ENCODE measurements at regions not wholly inside any gene's neighbourhood (a gene's known extent, or its start where the extent isn't known, plus 50 kb on each side); places are given as distances from the start of the nearest gene placed in this dataset.

DNA sequence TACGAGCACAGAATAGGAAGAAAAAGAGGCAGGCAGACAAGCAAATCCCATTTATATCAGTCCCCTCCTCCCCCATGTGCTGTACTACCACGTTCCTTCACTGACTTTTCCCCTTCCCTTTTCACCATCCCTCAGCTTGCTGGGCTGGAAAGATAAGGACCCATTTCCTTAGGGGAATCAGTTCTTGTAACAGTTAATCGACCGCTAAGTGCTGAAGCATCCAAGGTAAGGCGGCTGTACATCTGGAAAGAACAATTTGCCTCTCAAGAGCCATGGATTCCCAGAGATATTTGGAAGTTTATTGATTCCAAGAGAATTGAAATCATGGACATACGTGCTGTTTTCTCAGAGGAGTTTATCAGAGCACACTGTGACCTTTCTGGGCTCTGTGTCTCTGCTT is 1688.0 kb downstream of the STIM2 start:
- DNase-seq (ENCODE audit: extremely low spot score), result no peak
- ChIA-PET CTCF (no interaction called here), POLR2A (no interaction called here)
- TF ChIP-seq SUZ12 (IDR thresholded peaks at IDR 0.05), result no peak
- no peak for TF ChIP-seq HDGF (IDR thresholded peaks at IDR 0.05; ENCODE audit: borderline replicate concordance)
- no peak for TF ChIP-seq BHLHE40 (IDR thresholded peaks at IDR 0.05; ENCODE audit: borderline replicate concordance)
- TF ChIP-seq L3MBTL2 (conservative IDR thresholded peaks at IDR 0.05), result no peak
- TF ChIP-seq SP1 (IDR thresholded peaks at IDR 0.05), result no peak
- no peak for TF ChIP-seq TARDBP (IDR thresholded peaks at IDR 0.05)
- no peak for TF ChIP-seq FOXM1 (IDR thresholded peaks at IDR 0.05; ENCODE audit: borderline replicate concordance)
- no peak for TF ChIP-seq CTBP1 (IDR thresholded peaks at IDR 0.05; ENCODE audit: borderline replicate concordance)
- no peak for TF ChIP-seq NFRKB (IDR thresholded peaks at IDR 0.05)
- TF ChIP-seq ZNF384 (IDR thresholded peaks at IDR 0.05), result no peak
- TF ChIP-seq ARNT (IDR thresholded peaks at IDR 0.05), result no peak
- TF ChIP-seq, protein P1, sequence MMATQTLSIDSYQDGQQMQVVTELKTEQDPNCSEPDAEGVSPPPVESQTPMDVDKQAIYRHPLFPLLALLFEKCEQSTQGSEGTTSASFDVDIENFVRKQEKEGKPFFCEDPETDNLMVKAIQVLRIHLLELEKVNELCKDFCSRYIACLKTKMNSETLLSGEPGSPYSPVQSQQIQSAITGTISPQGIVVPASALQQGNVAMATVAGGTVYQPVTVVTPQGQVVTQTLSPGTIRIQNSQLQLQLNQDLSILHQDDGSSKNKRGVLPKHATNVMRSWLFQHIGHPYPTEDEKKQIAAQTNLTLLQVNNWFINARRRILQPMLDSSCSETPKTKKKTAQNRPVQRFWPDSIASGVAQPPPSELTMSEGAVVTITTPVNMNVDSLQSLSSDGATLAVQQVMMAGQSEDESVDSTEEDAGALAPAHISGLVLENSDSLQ (IDR thresholded peaks at IDR 0.05), result no peak
- no peak for TF ChIP-seq FOXA1 (IDR thresholded peaks at IDR 0.05)
- no peak for TF ChIP-seq FOXK2 (IDR thresholded peaks at IDR 0.05)
- TF ChIP-seq ELF4 (IDR thresholded peaks at IDR 0.05), result no peak

GRCh38 chr4:28555866-28556265 is 1695.2 kb downstream of the STIM2 start:
- no peak for DNase-seq (ENCODE audit: extremely low spot score)
- no peak for TF ChIP-seq ZNF384 (IDR thresholded peaks at IDR 0.05)
- TF ChIP-seq SUZ12 (IDR thresholded peaks at IDR 0.05), result no peak
- no peak for TF ChIP-seq FOXK2 (IDR thresholded peaks at IDR 0.05)
- no peak for TF ChIP-seq NFRKB (IDR thresholded peaks at IDR 0.05)
- no peak for TF ChIP-seq LEF1 (IDR thresholded peaks at IDR 0.05; ENCODE audit: borderline replicate concordance)
- no peak for TF ChIP-seq ELF4 (IDR thresholded peaks at IDR 0.05)
- no peak for TF ChIP-seq FOXM1 (IDR thresholded peaks at IDR 0.05; ENCODE audit: borderline replicate concordance)
- no peak for TF ChIP-seq FOXA1 (IDR thresholded peaks at IDR 0.05)
- TF ChIP-seq ARNT (IDR thresholded peaks at IDR 0.05), result no peak
- no peak for TF ChIP-seq L3MBTL2 (conservative IDR thresholded peaks at IDR 0.05)
- no peak for TF ChIP-seq HDGF (IDR thresholded peaks at IDR 0.05; ENCODE audit: borderline replicate concordance)
- TF ChIP-seq BHLHE40 (IDR thresholded peaks at IDR 0.05; ENCODE audit: borderline replicate concordance), result no peak
- TF ChIP-seq, protein P1 (IDR thresholded peaks at IDR 0.05), result no peak
- no peak for TF ChIP-seq TARDBP (IDR thresholded peaks at IDR 0.05)
- TF ChIP-seq SP1 (IDR thresholded peaks at IDR 0.05), result no peak
- TF ChIP-seq CTBP1 (IDR thresholded peaks at IDR 0.05; ENCODE audit: borderline replicate concordance), result no peak
- POLR2A ChIA-PET, result no interaction called here
- CTCF ChIA-PET, result no interaction called here

GRCh38 chr4:28557755-28558154 is 1697.1 kb downstream of the STIM2 start:
- CTCF ChIA-PET, result no interaction called here
- POLR2A ChIA-PET, result no interaction called here
- no peak for TF ChIP-seq FOXK2 (IDR thresholded peaks at IDR 0.05)
- TF ChIP-seq SP1 (IDR thresholded peaks at IDR 0.05), result no peak
- no peak for TF ChIP-seq FOXM1 (IDR thresholded peaks at IDR 0.05; ENCODE audit: borderline replicate concordance)
- no peak for TF ChIP-seq FOXA1 (IDR thresholded peaks at IDR 0.05)
- no peak for TF ChIP-seq BHLHE40 (IDR thresholded peaks at IDR 0.05; ENCODE audit: borderline replicate concordance)
- TF ChIP-seq HDGF (IDR thresholded peaks at IDR 0.05; ENCODE audit: borderline replicate concordance), result no peak
- TF ChIP-seq SUZ12 (IDR thresholded peaks at IDR 0.05), result no peak
- TF ChIP-seq L3MBTL2 (conservative IDR thresholded peaks at IDR 0.05), result no peak
- no peak for TF ChIP-seq ZNF384 (IDR thresholded peaks at IDR 0.05)
- TF ChIP-seq NFRKB (IDR thresholded peaks at IDR 0.05), result no peak
- TF ChIP-seq ELF4 (IDR thresholded peaks at IDR 0.05), result no peak
- TF ChIP-seq, protein P1 (IDR thresholded peaks at IDR 0.05), result no peak
- TF ChIP-seq LEF1 (IDR thresholded peaks at IDR 0.05; ENCODE audit: borderline replicate concordance), result no peak
- no peak for TF ChIP-seq TARDBP (IDR thresholded peaks at IDR 0.05)
- no peak for TF ChIP-seq ARNT (IDR thresholded peaks at IDR 0.05)
- no peak for TF ChIP-seq CTBP1 (IDR thresholded peaks at IDR 0.05; ENCODE audit: borderline replicate concordance)
- DNase-seq (ENCODE audit: extremely low spot score), result no peak

DNA sequence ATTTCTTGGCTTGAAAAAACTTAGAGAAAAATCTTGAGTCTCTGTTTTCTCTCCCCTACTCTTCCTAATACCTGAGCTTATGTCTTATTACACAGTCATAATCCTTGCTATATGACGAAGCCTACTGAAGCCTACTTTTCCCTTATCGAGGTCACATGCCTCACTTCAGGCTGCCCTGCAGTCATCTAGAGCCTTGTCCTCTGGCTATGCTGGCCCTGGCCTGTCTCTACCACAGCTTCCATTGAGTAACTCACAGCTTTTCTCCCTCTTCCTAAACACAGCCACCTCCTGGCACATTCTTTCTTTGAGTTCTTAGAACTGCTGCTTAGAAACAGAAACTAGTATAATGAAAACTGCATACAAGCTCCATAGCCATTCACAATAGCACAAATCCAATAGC is 1698.3 kb downstream of the STIM2 start:
- TF ChIP-seq L3MBTL2 (conservative IDR thresholded peaks at IDR 0.05) (no peak), SUZ12 (IDR thresholded peaks at IDR 0.05) (no peak), FOXA1 (IDR thresholded peaks at IDR 0.05) (no peak), ARNT (IDR thresholded peaks at IDR 0.05) (no peak), FOXK2 (IDR thresholded peaks at IDR 0.05) (no peak), LEF1 (IDR thresholded peaks at IDR 0.05; ENCODE audit: borderline replicate concordance) (no peak)
- TF ChIP-seq, protein P1 (IDR thresholded peaks at IDR 0.05), result no peak
- CTCF ChIA-PET, result no interaction called here
- POLR2A ChIA-PET, result no interaction called here
- no peak for DNase-seq (ENCODE audit: extremely low spot score)

DNA sequence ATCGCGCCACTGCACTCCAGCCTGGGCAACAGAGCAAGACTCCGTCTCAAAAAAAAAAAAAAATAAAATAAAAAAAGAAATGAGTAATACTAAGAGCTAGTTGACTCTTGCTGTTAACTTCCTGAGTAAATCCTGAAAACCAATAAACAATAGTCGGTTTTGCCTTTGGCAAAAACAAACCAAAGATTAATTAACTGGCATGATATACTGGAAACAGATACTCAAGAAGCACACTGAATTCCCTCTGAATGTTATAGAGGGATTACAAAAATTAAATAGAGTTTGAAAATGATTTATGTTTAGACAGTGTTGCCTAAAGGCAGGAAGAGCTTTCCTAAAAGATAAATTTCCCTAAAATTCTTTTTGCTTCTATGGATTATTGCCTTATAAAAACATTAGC is 1702.3 kb downstream of the STIM2 start:
- ChIA-PET CTCF (no interaction called here), POLR2A (no interaction called here)
- TF ChIP-seq, protein P1 (IDR thresholded peaks at IDR 0.05), result no peak
- no peak for TF ChIP-seq ARNT (IDR thresholded peaks at IDR 0.05)
- TF ChIP-seq HDGF (IDR thresholded peaks at IDR 0.05; ENCODE audit: borderline replicate concordance), result no peak
- TF ChIP-seq ZNF384 (IDR thresholded peaks at IDR 0.05), result no peak
- no peak for TF ChIP-seq TARDBP (IDR thresholded peaks at IDR 0.05)
- TF ChIP-seq FOXK2 (IDR thresholded peaks at IDR 0.05), result no peak
- TF ChIP-seq CTBP1 (IDR thresholded peaks at IDR 0.05; ENCODE audit: borderline replicate concordance), result no peak
- TF ChIP-seq FOXA1 (IDR thresholded peaks at IDR 0.05), result no peak
- no peak for TF ChIP-seq FOXM1 (IDR thresholded peaks at IDR 0.05; ENCODE audit: borderline replicate concordance)
- TF ChIP-seq L3MBTL2 (conservative IDR thresholded peaks at IDR 0.05), result no peak
- TF ChIP-seq BHLHE40 (IDR thresholded peaks at IDR 0.05; ENCODE audit: borderline replicate concordance), result no peak
- no peak for TF ChIP-seq LEF1 (IDR thresholded peaks at IDR 0.05; ENCODE audit: borderline replicate concordance)
- TF ChIP-seq SUZ12 (IDR thresholded peaks at IDR 0.05), result no peak
- TF ChIP-seq SP1 (IDR thresholded peaks at IDR 0.05), result no peak
- no peak for TF ChIP-seq ELF4 (IDR thresholded peaks at IDR 0.05)
- no peak for TF ChIP-seq NFRKB (IDR thresholded peaks at IDR 0.05)

More for the DNA sequence above, 1702.3 kb downstream of the STIM2 start:
- DNase-seq (ENCODE audit: extremely low spot score), result no peak

Data from HEK293T (cell line).